HEK293T (cell line): ENCODE measurements at regions not wholly inside any gene's neighbourhood (a gene's known extent, or its start where the extent isn't known, plus 50 kb on each side); places are given as distances from the start of the nearest gene placed in this dataset.

ENCODE experiments used
- ARNT ChIP-seq: fragments of 450-650 bp; IDR thresholded peaks from 2 replicates; pipeline ENCODE4 v1.6.1; 2017; ENCODE audit warnings: mild to moderate bottlenecking
- CTBP1 ChIP-seq: fragments of 450-650 bp; IDR thresholded peaks from 2 replicates; pipeline ENCODE4 v1.6.1; 2016; ENCODE audit warnings: borderline replicate concordance
- ELF4 ChIP-seq: fragments of 450-650 bp; IDR thresholded peaks from 2 replicates; pipeline ENCODE4 v1.6.1; 2017; ENCODE audit warnings: antibody characterized with exemption
- FOXA1 ChIP-seq: fragments of 450-650 bp; IDR thresholded peaks from 2 replicates; pipeline ENCODE4 v1.6.1; 2016; ENCODE audit warnings: mild to moderate bottlenecking
- FOXK2 ChIP-seq: fragments of 450-650 bp; IDR thresholded peaks from 2 replicates; pipeline ENCODE4 v1.6.1; 2016; ENCODE audit warnings: mild to moderate bottlenecking
- FOXM1 ChIP-seq: fragments of 450-650 bp; IDR thresholded peaks from 2 replicates; pipeline ENCODE4 v1.6.1; 2017; ENCODE audit warnings: mild to moderate bottlenecking, borderline replicate concordance
- L3MBTL2 ChIP-seq: fragments of 450-650 bp; conservative IDR thresholded peaks from 2 replicates; pipeline ENCODE4 v1.6.1; 2016; ENCODE audit warnings: mild to moderate bottlenecking
- NFRKB ChIP-seq: fragments of 450-650 bp; IDR thresholded peaks from 2 replicates; pipeline ENCODE4 v1.6.1; 2016; ENCODE audit warnings: mild to moderate bottlenecking, moderate library complexity
- PKNOX1 ChIP-seq: fragments of 450-650 bp; IDR thresholded peaks from 2 replicates; pipeline ENCODE4 v1.6.1; 2016
- SP1 ChIP-seq: fragments of 450-650 bp; IDR thresholded peaks from 2 replicates; pipeline ENCODE4 v1.6.1; 2017
- SUZ12 ChIP-seq: fragments of 450-650 bp; IDR thresholded peaks from 2 replicates; pipeline ENCODE4 v1.6.1; 2016; ENCODE audit warnings: mild to moderate bottlenecking
- TARDBP ChIP-seq: fragments of 450-650 bp; IDR thresholded peaks from 2 replicates; pipeline ENCODE4 v1.6.1; 2016

- no peak for TF ChIP-seq TARDBP
- TF ChIP-seq FOXM1, result no peak
- TF ChIP-seq SUZ12, result no peak
- TF ChIP-seq ARNT, result no peak
- no peak for TF ChIP-seq SP1
- TF ChIP-seq FOXA1, result no peak
- TF ChIP-seq NFRKB, result no peak
- TF ChIP-seq CTBP1, result no peak
- no peak for TF ChIP-seq ELF4
- TF ChIP-seq PKNOX1, result no peak
- no peak for TF ChIP-seq FOXK2
- no peak for TF ChIP-seq L3MBTL2
These were observed 653.4 kb upstream of the ARID1B start for GRCh38 chr6:156123731-156124130.
